NCI-H2227 (cell line): ENCODE measurements at regions not wholly inside any gene's neighbourhood (a gene's known extent, or its start where the extent isn't known, plus 50 kb on each side); places are given as distances from the start of the nearest gene placed in this dataset.
"Not testable (repeated sequence)": the region's sequence is repeated elsewhere in the genome, so short reads cannot be mapped to it uniquely, and the experiment has no call there.

ENCODE experiments used
- DNase-seq: peaks from one replicate; lab custom pipeline; 2025; ENCODE audit not compliant: unreplicated experiment; lab: John Stamatoyannopoulos, UW

DNA sequence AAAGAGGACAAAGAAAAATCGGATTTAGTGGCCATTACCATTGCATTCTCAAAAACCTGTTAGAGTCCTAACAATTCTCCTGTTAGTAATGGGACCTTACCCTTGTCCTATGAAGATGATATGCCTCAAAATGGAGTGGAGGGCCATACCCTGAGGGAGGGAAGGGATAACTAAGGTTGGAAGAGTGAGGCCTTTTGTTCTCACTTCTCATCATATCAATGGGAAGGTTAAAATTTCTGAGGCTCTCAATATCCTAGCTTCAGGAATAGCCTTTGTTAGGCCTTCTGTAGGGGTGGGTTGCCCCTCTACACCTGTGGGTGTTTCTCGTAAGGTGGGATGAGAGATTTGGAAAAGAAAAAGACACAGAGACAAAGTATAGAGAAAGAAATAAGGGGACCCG lies 109.4 kb upstream of the SGIP1 start:
- not testable (repeated sequence) for DNase-seq

- DNase-seq, result no peak
Measured at GRCh38 chr1:66426239-66426853, 107.6 kb upstream of the SGIP1 start.

DNA sequence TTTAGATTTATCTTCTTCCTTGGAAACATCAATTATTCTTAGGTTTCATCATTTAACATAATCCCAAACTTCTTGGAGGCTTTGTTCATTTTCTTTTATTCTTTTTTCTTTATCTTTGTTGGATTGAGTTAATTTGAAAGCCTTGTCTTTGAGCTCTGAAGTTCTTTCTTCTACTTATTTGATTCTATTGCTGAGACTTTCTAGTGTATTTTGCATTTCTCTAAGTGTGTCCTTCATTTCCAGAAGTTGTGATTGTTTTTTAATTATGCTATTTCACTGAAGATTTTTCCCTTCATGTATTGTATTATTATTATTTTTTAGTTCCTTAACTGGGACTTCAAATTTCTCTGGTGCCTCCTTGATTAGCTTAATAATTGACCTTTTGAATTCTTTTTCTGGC lies 103.1 kb upstream of the SGIP1 start:
- DNase-seq, result not testable (repeated sequence)

DNA sequence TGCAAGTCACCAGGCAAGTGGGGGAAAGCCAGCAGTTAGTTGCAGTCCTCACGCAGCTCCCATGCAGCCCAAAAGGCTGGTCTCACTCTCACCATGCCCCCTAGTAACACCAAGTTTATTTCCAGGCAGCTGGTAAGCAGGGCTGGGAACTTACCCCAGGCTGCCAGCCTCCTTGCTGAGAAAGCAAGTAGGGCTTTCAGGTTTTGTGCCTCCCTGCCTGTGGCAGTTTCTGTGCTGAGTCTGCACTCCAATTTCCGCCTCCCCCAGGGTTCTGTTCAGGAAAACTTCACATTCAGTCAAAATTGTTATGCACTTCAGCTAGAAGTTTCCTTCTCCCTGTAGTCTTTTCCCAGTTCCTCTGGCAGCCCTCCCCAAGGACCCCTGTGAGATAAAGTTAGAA lies 102.0 kb upstream of the SGIP1 start:
- DNase-seq, result no peak

DNA sequence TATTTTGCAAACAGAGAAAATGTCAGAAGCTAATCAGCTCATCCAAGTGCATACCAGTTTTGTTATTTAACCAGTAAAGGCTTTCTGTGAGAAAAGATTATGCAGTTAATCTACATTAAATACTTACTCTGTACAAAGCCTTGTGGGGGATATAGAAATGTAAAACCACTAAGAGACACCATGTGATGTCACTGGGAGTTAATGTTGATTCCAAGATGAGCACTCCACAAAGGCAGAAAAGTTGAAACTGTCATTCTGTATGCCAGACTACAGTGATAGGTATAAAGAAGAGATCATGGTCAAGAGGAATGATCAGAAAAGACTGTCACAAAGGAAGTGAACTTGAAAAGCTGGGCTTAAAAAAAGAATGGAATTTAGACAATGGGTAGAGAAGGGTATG lies 100.3 kb upstream of the SGIP1 start:
- DNase-seq, result no peak

DNA sequence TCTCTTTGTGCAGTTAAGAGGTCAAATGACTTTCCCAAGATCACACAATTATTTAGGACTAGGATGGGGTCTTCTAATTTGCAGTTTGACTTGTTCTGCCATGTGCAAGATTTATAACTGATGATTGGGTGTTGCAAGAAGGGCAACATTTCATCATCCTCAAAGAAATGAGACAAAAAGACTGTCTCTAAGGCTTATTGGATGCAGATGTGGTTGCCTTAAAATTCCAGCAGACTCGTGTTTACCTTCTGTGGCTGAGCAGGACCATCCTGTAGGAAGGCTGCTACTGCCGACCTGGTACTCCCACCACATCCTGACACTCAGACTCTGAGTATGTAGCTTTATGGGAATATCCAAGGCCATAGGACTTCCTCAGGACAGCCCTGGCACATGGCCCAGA lies 99.9 kb upstream of the SGIP1 start:
- DNase-seq, result no peak

DNA sequence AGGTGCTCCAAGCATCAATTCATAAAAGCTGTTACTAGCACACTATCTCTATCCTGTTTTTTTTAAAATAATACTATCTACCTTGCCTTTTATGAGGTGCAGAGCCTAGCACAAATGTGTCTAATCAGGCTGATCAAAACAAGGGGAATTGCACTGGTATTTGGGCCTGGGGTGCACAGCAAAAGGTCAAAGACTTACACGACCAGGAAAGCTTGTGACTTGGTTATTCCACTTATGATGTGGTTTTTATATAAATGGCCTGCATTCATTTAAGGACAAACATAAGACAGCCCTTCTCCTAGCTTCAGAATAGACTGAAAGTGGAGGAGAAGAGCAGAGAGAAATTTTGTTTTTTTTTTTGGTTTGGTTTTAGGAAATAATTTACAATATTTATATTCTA lies 98.4 kb upstream of the SGIP1 start:
- DNase-seq, result no peak

- no peak for DNase-seq
Measured at GRCh38 chr1:66436378-66437135, 97.4 kb upstream of the SGIP1 start.

DNA sequence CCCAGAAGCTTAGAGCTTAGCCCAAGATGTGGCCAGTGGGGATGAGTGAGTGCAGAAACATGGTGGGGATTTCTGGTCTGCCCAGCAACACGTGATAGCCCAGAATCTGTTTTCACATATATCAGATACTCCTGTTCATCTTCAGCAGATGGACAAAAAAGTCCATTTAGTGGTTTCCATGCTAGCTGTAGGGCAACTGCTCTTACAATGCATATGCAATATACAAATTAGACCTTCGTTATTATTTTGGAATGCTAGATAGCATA lies 96.9 kb upstream of the SGIP1 start:
- DNase-seq, result no peak

- no peak for DNase-seq
Measured at GRCh38 chr1:66438062-66438461, 95.9 kb upstream of the SGIP1 start.

DNA sequence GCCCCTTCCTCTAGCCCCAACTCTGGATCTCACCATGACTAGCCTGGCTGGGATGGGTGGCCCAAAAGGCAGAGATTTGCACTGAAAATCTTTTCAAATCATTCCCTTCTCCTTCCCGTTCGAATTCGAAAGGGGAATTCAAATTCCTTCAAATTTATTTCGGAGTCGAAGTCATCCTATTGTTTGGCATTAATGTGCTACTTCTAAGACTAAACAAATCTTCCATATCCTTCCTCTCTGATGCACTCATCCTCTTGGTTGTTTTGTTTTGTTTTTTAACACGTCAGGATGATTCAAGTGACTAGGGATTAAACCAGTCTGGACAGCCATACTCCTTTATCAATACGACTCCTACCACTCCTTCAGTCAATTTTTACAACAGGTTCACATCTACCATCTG lies 95.5 kb upstream of the SGIP1 start:
- no peak for DNase-seq

DNA sequence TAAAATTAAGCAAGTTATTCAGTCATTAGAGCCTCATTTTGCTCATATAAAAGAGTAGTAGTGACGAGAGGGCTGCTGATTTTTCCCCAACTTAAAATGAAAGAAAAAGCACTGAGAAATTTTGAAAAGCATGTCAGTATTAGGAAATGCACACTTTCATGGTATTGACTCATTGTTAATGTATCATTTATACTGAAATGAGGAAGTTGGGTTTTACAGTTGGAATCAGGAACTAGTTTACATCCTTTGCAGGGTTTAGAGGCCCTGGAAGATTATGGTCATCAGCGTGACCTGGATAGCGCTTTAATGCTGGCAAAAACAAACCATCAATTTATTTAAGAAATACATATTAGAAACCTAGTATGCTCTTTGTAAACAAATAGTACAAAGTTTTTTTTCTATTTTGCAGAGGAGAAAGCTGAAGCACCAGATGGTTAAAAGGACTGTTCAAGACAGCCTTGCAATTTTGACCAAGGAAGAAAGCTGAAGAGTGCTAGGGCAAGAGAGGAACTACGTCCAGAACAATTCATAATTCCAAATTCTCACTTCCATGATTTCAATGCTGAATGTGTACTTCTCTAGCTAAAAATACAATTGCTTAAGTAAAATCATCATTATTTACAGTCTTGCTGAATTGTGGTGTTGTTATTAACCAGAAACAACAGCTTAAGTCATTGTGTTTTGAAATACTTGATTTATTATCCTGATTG lies 94.8 kb upstream of the SGIP1 start:
- no peak for DNase-seq

- no peak for DNase-seq
Measured at GRCh38 chr1:66443793-66444192, 90.2 kb upstream of the SGIP1 start.

DNA sequence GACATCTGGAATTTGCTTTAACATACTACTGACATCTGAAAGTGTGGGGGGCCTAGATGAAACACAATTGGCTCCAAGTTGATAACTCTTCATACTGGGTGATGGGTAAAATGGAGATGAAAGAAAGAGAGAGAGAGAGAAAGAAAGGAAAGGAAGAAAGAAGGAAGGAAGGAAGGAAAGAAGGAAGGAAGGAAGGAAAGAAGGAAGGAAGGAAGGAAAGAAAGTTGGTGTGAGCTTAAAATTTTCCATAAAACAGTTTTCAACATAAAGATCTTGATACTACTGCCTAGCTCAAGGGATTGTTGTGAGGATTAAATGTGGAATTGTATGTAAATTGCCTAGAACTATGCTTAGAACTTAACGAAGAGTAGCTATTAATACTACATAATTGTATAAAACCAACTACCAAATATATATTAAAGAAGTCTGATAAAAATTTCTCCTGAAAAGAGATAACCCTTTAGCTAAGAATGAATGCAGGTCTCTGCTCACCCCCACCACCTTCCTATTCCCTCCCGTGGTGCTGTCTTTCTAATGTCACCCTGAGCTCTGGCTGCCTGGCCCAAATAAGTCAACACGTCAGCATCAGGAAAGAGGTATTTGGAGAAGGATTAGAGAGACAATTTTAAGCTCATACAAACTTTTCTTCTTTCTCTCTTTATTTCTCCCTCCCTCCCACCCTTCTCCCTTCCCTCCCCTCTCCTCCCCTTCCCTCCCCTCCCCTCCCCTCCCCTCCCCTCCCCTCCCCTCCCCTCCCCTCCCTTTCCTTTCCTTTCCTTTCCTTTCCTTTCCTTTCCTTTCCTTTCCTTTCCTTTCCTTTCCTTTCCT lies 89.3 kb upstream of the SGIP1 start:
- no peak for DNase-seq

DNA sequence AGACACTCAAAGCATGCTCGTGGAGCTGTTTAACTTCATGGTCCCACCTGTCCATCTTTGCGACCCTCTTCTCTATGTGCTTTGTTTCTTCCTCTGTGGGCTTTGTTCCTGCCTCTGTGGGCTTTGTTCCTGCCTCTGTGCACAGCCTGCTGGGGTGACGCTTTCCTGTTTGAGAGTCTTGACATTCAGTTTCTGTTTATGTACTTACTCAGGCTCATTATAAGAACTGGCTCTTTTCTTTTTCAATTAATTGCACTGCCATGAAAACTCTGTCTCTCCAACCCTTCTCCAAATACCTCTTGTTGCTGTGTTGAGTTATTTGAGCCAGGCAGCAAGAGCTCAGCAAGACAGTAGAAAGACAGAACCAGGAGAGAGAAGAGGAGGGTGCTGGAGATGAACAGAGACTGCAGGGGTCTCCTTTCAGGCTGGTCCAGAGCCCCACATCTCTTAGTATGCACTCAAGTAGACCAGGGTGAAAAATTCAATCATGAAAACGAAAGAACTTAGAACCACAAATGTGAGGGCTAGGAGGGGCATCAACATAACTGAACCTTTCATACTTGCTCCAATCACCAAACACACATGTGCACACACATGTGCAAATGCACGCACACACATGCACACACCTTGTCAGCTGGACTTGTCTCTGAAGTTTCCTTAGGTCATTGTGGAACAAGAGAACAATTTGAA lies 88.3 kb upstream of the SGIP1 start:
- no peak for DNase-seq

DNA sequence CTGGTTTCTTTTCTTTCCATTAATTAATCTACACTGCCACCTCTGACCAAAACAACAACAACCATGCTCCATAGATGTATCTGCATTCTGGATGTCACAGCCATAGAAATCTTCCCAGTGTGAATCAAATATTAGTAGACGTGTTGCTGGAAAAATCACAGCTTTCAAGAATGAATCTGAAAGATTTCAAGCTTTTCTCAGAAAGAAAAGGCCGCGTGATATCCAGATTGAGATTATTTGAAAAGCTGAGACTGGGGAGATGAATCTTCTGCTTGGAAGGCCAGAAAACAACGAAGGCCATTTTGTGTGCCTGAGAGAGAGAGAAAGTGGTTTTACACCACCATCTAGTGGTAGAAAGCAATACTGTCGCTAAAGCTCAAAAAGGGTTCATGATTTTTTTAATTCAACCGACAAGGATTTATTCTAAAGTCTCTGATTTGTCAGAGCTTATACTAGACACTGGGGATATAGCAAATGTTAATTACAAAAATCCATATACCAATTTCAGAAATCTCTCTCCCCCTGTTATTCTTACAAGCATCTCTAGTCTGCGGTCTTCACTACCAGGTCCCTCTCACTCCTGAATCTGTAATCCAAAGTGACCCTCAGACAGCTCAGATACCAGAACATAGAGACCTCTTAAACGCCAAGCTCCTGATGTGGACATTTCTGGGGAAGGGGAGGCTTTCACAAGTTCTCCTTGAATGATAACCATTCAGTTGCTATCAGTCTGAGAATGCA lies 87.5 kb upstream of the SGIP1 start:
- DNase-seq, result peak; percentile 81

GRCh38 chr1:66450043-66450514 lies 83.9 kb upstream of the SGIP1 start:
- no peak for DNase-seq

DNA sequence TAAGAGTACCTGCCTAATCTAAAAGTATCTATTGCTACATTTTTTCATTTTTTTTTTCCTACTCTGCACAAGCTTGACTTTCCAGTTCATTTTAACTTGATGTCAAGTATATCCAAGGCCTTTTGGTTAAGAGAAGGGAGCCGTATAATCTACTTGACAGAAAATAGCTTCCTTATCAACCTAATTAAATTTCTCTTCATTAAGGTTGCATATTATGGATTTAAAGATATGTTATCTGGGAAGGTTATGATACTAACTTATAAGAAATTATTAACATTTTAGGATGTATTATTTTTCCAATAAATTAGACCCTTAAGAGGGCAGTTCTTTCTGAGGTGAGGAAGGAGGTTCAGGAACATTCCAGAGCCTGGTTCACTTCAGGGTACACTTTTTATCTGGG lies 83.1 kb upstream of the SGIP1 start:
- DNase-seq, result no peak

GRCh38 chr1:66452162-66452561 lies 81.8 kb upstream of the SGIP1 start:
- DNase-seq, result no peak

GRCh38 chr1:66452982-66453381 lies 81.0 kb upstream of the SGIP1 start:
- DNase-seq, result no peak
